ENCODE measurements at regions not wholly inside any gene's neighbourhood (a gene's known extent, or its start where the extent isn't known, plus 50 kb on each side); places are given as distances from the start of the nearest gene placed in this dataset.
"Not testable (repeated sequence)": the region's sequence is repeated elsewhere in the genome, so short reads cannot be mapped to it uniquely, and the experiment has no call there.

DNA sequence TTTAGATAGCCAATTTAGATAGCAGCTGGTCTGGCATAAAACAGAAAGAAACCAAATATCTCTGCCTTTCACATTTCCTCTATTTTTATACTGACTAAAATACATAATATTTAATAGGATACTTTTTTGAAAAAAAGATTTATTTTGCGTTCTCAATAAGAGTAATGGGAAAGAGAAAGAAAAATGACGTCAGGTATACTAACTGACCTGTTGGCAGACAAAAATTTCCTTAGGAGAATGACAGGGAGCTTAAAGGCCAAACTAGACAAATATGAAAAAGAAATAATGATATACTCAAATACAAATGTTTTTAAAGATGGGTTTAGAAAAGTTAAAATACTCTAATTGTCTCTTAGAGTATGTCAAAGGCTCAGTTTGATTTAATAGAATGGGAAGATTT is 309.4 kb upstream of the ADGRL3 start:
- no peak overlapping the region for H3K4me3 Mint-ChIP-seq
- ChIA-PET CTCF (no interaction called here), POLR2A (no interaction called here)
- no peaks in the 10 kb centered on the region for H3K4me1 Mint-ChIP-seq
- H3K27ac Mint-ChIP-seq = no peak overlapping the region
- H3K36me3 Mint-ChIP-seq (ENCODE audit: low read depth) = no peaks in the 10 kb centered on the region
- DNase-seq = no peak
- no peaks in the 10 kb centered on the region for H3K27me3 Mint-ChIP-seq
- H3K9me3 Mint-ChIP-seq = peaks cover 9% of the 10 kb centered on the region

- no peaks in the 10 kb centered on the region for H3K27me3 Mint-ChIP-seq
- POLR2A ChIA-PET = no interaction called here
Measured at GRCh38 chr4:60891947-60892346, 308.2 kb upstream of the ADGRL3 start.

GRCh38 chr4:60897415-60897814 is 302.7 kb upstream of the ADGRL3 start:
- no peaks in the 10 kb centered on the region for H3K4me1 Mint-ChIP-seq

More at GRCh38 chr4:60891947-60892346, 308.2 kb upstream of the ADGRL3 start:
- Mint-ChIP-seq H3K4me3 (no peak overlapping the region), H3K36me3 (ENCODE audit: low read depth) (no peaks in the 10 kb centered on the region), H3K27ac (no peak overlapping the region), H3K4me1 (no peaks in the 10 kb centered on the region), H3K9me3 (peaks cover 13% of the 10 kb centered on the region)
- CTCF ChIA-PET = no interaction called here
- no peak for DNase-seq

GRCh38 chr4:60905162-60905561 is 295.0 kb upstream of the ADGRL3 start:
- CTCF ChIA-PET = no interaction called here
- H3K9me3 Mint-ChIP-seq = peaks cover 8% of the 10 kb centered on the region
- no peak for DNase-seq
- POLR2A ChIA-PET = no interaction called here
- H3K4me1 Mint-ChIP-seq = no peaks in the 10 kb centered on the region
- no peak overlapping the region for H3K27ac Mint-ChIP-seq
- H3K36me3 Mint-ChIP-seq (ENCODE audit: low read depth) = no peaks in the 10 kb centered on the region
- H3K4me3 Mint-ChIP-seq = no peak overlapping the region
- H3K27me3 Mint-ChIP-seq = no peaks in the 10 kb centered on the region

More at GRCh38 chr4:60897415-60897814, 302.7 kb upstream of the ADGRL3 start:
- ChIA-PET CTCF (no interaction called here), POLR2A (no interaction called here)
- no peak for DNase-seq
- H3K9me3 Mint-ChIP-seq = peaks cover 9% of the 10 kb centered on the region
- no peak overlapping the region for H3K27ac Mint-ChIP-seq
- no peak overlapping the region for H3K4me3 Mint-ChIP-seq
- no peaks in the 10 kb centered on the region for H3K27me3 Mint-ChIP-seq
- no peaks in the 10 kb centered on the region for H3K36me3 Mint-ChIP-seq (ENCODE audit: low read depth)

GRCh38 chr4:60911127-60911526 is 289.0 kb upstream of the ADGRL3 start:
- no peaks in the 10 kb centered on the region for H3K27me3 Mint-ChIP-seq
- H3K27ac Mint-ChIP-seq = no peak overlapping the region
- no peaks in the 10 kb centered on the region for H3K4me1 Mint-ChIP-seq
- POLR2A ChIA-PET = no interaction called here
- peaks cover 10% of the 10 kb centered on the region for H3K9me3 Mint-ChIP-seq
- H3K36me3 Mint-ChIP-seq (ENCODE audit: low read depth) = no peaks in the 10 kb centered on the region
- DNase-seq = no peak
- CTCF ChIA-PET = no interaction called here
- no peak overlapping the region for H3K4me3 Mint-ChIP-seq

GRCh38 chr4:60913002-60913401 is 287.1 kb upstream of the ADGRL3 start:
- ChIA-PET POLR2A (no interaction called here), CTCF (no interaction called here)
- no peaks in the 10 kb centered on the region for H3K27me3 Mint-ChIP-seq
- DNase-seq = no peak
- no peak overlapping the region for H3K4me3 Mint-ChIP-seq
- H3K9me3 Mint-ChIP-seq = peaks cover 3% of the 10 kb centered on the region
- no peaks in the 10 kb centered on the region for H3K36me3 Mint-ChIP-seq (ENCODE audit: low read depth)
- H3K27ac Mint-ChIP-seq = no peak overlapping the region
- no peaks in the 10 kb centered on the region for H3K4me1 Mint-ChIP-seq

DNA sequence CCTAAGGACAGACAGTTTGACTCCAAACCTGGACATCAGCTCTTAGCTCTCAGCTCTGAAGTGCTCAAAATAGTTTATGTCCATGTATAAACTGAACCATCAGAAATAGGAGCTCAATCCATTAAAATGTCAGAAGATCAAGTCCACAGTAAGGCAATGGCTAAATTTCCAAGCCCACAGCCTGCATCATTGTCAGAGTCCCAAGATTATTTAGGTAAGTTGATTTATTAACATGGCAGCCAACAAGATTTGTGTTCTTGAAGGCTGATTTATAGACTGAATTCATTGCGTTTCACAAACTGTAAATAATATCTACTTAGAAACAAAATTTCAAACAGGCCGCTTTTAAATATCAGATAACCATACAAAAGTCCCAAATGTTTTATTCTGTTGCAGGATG is 286.5 kb upstream of the ADGRL3 start:
- Mint-ChIP-seq H3K4me1 (no peaks in the 10 kb centered on the region), H3K9me3 (peaks cover 3% of the 10 kb centered on the region), H3K27me3 (no peaks in the 10 kb centered on the region), H3K27ac (no peak overlapping the region), H3K36me3 (ENCODE audit: low read depth) (no peaks in the 10 kb centered on the region), H3K4me3 (no peak overlapping the region)
- DNase-seq = no peak
- POLR2A ChIA-PET = no interaction called here
- CTCF ChIA-PET = no interaction called here

DNA sequence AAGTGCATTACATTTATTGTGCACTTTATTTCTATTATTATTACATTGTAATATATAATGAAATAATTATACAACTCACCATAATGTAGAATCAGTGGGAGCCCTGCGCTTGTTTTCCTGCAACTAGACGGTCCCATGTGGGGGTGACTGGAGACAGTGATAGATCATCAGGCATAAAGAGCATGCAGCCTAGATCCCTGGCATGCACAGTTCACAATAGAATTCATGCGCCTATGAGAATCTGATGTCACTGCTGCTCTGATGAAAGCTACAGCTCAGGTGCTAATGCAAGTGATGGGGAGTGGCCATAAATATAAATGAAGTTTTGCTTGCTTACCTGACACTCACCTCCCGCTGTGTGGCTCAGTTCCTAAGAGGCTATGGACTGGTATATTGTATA is 278.4 kb upstream of the ADGRL3 start:
- H3K36me3 Mint-ChIP-seq (ENCODE audit: low read depth); H3K4me3 Mint-ChIP-seq; H3K27me3 Mint-ChIP-seq; H3K9me3 Mint-ChIP-seq; POLR2A ChIA-PET; DNase-seq; H3K27ac Mint-ChIP-seq; CTCF ChIA-PET; H3K4me1 Mint-ChIP-seq: not testable (repeated sequence)

DNA sequence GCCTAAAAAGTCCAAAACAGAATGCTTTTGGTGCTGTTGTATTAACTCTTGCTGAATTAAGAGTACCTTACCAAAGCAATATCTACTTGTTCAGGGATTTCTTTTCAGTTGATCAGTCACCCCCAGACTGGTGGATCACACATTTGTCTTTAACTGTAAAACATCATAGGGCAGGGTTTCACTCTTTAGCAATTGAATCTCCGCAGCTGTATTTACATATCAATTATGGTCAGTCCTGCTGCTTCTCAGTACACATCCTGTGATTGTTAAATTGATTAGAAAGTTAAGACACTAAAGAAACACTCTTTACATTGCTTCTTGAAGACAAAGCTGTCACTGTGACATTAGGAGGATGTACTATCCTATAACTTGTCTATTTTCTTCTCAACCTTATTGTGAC is 277.1 kb upstream of the ADGRL3 start:
- Mint-ChIP-seq H3K27me3 (no peaks in the 10 kb centered on the region), H3K4me1 (no peaks in the 10 kb centered on the region), H3K27ac (no peak overlapping the region), H3K9me3 (peaks cover 6% of the 10 kb centered on the region), H3K36me3 (ENCODE audit: low read depth) (no peaks in the 10 kb centered on the region), H3K4me3 (no peak overlapping the region)
- CTCF ChIA-PET = no interaction called here
- POLR2A ChIA-PET = no interaction called here
- no peak for DNase-seq

DNA sequence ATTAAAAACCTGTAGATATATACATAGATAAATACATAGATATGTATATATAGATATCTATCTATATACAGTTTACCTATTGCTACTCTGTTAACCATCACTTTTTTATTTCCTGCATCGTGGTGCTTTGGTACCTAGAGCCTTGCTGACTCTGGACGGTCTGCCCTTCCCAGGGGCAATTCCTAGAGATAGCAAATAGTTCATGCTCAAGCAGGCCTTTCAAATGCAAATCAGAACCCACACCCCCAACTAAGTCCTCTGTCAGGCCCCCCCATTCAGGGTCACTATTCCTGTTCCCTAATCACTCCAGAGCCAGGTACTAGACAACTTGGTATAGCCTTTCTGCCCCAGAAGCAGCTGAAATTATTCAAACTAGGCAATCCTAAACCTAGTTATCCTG is 273.5 kb upstream of the ADGRL3 start:
- Mint-ChIP-seq H3K36me3 (ENCODE audit: low read depth) (no peaks in the 10 kb centered on the region), H3K4me3 (no peak overlapping the region), H3K4me1 (no peaks in the 10 kb centered on the region), H3K9me3 (peaks cover 8% of the 10 kb centered on the region), H3K27ac (no peak overlapping the region), H3K27me3 (no peaks in the 10 kb centered on the region)
- POLR2A ChIA-PET = no interaction called here
- CTCF ChIA-PET = no interaction called here
- DNase-seq = no peak

DNA sequence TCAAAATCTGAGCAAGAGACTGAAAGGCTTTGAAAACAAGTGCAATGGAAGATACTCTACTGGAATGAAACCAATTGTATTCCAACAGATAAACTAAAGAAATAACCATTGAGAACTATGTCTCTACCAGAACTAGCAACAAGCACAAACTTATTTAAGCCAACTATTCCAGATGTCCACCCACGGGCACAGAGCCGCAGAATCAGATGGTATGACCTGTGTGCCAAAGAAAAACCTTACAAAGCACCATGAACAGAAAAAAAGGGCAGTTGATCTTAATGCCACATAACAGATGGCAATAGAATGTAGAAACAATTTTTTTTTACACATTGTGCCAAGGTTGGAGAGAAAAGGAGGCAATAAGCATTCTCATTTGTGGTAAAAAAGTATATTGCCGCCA is 269.3 kb upstream of the ADGRL3 start:
- Mint-ChIP-seq H3K4me3 (no peak overlapping the region), H3K27me3 (no peaks in the 10 kb centered on the region), H3K36me3 (ENCODE audit: low read depth) (no peaks in the 10 kb centered on the region), H3K9me3 (peaks cover 10% of the 10 kb centered on the region), H3K27ac (no peak overlapping the region), H3K4me1 (no peaks in the 10 kb centered on the region)
- ChIA-PET POLR2A (no interaction called here), CTCF (no interaction called here)
- no peak for DNase-seq

GRCh38 chr4:60934566-60935295 is 265.4 kb upstream of the ADGRL3 start:
- POLR2A ChIA-PET = no interaction called here
- peaks cover 6% of the 10 kb centered on the region for H3K9me3 Mint-ChIP-seq

DNA sequence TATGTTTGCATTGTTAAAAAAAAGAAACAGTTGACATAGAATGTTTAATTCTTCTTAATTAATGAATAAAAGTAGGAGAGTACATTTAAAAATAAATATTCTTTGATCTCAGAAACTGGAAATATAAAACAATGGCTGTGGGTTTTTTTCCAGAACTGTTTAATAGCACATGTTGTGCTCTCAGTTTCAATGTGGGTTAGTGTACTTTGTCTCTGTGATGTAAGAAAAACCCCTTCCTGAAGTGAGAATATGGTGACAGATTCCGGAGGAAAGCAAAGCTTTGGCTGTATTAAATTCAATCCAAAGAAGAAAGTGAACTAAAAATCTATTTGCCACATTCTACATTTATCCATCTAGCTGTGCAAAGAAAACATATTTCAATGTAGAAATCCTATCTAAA is 261.9 kb upstream of the ADGRL3 start:
- CTCF ChIA-PET = no interaction called here
- DNase-seq = no peak

More at GRCh38 chr4:60934566-60935295, 265.4 kb upstream of the ADGRL3 start:
- no peaks in the 10 kb centered on the region for H3K36me3 Mint-ChIP-seq (ENCODE audit: low read depth)
- no peak overlapping the region for H3K27ac Mint-ChIP-seq
- no peak overlapping the region for H3K4me3 Mint-ChIP-seq
- no peaks in the 10 kb centered on the region for H3K27me3 Mint-ChIP-seq
- CTCF ChIA-PET = no interaction called here
- no peaks in the 10 kb centered on the region for H3K4me1 Mint-ChIP-seq
- no peak for DNase-seq

DNA sequence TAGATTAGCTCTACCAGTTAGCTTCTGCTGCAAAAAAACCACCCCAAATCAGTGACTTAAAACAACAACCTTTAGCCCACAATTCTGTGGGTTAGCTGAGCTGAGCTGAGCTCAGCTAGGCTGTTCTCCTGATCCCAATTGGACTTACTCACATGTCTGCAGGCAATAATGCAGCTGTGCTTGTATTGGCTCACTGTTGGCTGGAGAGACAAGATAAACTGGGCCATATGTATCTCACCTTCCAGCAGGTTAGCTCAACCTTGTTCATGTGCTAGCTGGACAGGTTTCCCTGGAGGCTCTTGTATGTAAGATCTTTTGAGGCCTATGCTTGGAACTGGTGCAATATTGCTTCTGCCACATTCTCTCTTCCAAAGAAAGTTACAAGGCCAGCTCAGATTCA is 261.5 kb upstream of the ADGRL3 start:
- H3K36me3 Mint-ChIP-seq (ENCODE audit: low read depth) = no peaks in the 10 kb centered on the region
- DNase-seq = no peak
- POLR2A ChIA-PET = no interaction called here
- H3K27ac Mint-ChIP-seq = no peak overlapping the region
- no peak overlapping the region for H3K4me3 Mint-ChIP-seq
- H3K4me1 Mint-ChIP-seq = no peaks in the 10 kb centered on the region
- CTCF ChIA-PET = no interaction called here
- H3K27me3 Mint-ChIP-seq = no peaks in the 10 kb centered on the region
- peaks cover 3% of the 10 kb centered on the region for H3K9me3 Mint-ChIP-seq

More for the DNA sequence above, 261.9 kb upstream of the ADGRL3 start:
- H3K9me3 Mint-ChIP-seq = peaks cover 3% of the 10 kb centered on the region
- no peaks in the 10 kb centered on the region for H3K27me3 Mint-ChIP-seq
- H3K4me3 Mint-ChIP-seq = no peak overlapping the region
- H3K4me1 Mint-ChIP-seq = no peaks in the 10 kb centered on the region
- POLR2A ChIA-PET = no interaction called here
- no peak overlapping the region for H3K27ac Mint-ChIP-seq
- H3K36me3 Mint-ChIP-seq (ENCODE audit: low read depth) = no peaks in the 10 kb centered on the region
